ENCODE measurements at regions not wholly inside any gene's neighbourhood (a gene's known extent, or its start where the extent isn't known, plus 50 kb on each side); places are given as distances from the start of the nearest gene placed in this dataset.

GRCh38 chr7:10469476-10469875 lies 504.2 kb upstream of the PHF14 start:
- TF ChIP-seq EZH2 (optimal IDR thresholded peaks at IDR 0.05; ENCODE audit: low read depth, low read length) (no peak), EZH2phosphoT487 (IDR thresholded peaks at IDR 0.05; ENCODE audit: low read length) (no peak), CTCF (IDR thresholded peaks at IDR 0.05; ENCODE audit: low read length) (no peak)
- no peak overlapping the region for H3K27ac ChIP-seq (ENCODE audit: low read length)

GRCh38 chr7:10471280-10472058 lies 502.2 kb upstream of the PHF14 start:
- TF ChIP-seq EZH2 (optimal IDR thresholded peaks at IDR 0.05; ENCODE audit: low read depth, low read length): no peak
- TF ChIP-seq EZH2phosphoT487 (IDR thresholded peaks at IDR 0.05; ENCODE audit: low read length): no peak
- no peak for TF ChIP-seq CTCF (IDR thresholded peaks at IDR 0.05; ENCODE audit: low read length)
- Histone ChIP-seq H3F3A (ENCODE audit: insufficient read depth, low read length) (no peaks in the 10 kb centered on the region), H3K27me3 (replicated peaks; ENCODE audit: insufficient read depth, low read length) (no peaks in the 10 kb centered on the region), H2AFZ (ENCODE audit: low read length) (no peak overlapping the region), H3K9me3 (replicated peaks; ENCODE audit: insufficient read depth, low read length) (no peaks in the 10 kb centered on the region), H3K36me3 (replicated peaks; ENCODE audit: insufficient read depth, low read length) (no peaks in the 10 kb centered on the region), H3K4me2 (ENCODE audit: low read depth, low read length) (no peak overlapping the region), H3K4me3 (ENCODE audit: low read length) (no peak overlapping the region), H3K27ac (ENCODE audit: low read length) (no peak overlapping the region), H3K9ac (ENCODE audit: low read length) (no peak overlapping the region), H3K4me1 (ENCODE audit: low read length) (no peaks in the 10 kb centered on the region), H4K20me1 (ENCODE audit: insufficient read depth, low read length) (no peaks in the 10 kb centered on the region), H3K9me2 (replicated peaks; ENCODE audit: insufficient read depth, low read length) (no peaks in the 10 kb centered on the region), H3K79me2 (ENCODE audit: low read length) (no peaks in the 10 kb centered on the region)
- DNase-seq: no peak

More at GRCh38 chr7:10469476-10469875, 504.2 kb upstream of the PHF14 start:
- Histone ChIP-seq H3K4me3 (ENCODE audit: low read length) (no peak overlapping the region), H3K4me1 (ENCODE audit: low read length) (no peaks in the 10 kb centered on the region), H3K9ac (ENCODE audit: low read length) (no peak overlapping the region), H3K9me3 (replicated peaks; ENCODE audit: insufficient read depth, low read length) (no peaks in the 10 kb centered on the region), H3K79me2 (ENCODE audit: low read length) (no peaks in the 10 kb centered on the region), H3K36me3 (replicated peaks; ENCODE audit: insufficient read depth, low read length) (no peaks in the 10 kb centered on the region), H3K4me2 (ENCODE audit: low read depth, low read length) (no peak overlapping the region), H3F3A (ENCODE audit: insufficient read depth, low read length) (no peaks in the 10 kb centered on the region), H4K20me1 (ENCODE audit: insufficient read depth, low read length) (no peaks in the 10 kb centered on the region), H2AFZ (ENCODE audit: low read length) (no peak overlapping the region), H3K9me2 (replicated peaks; ENCODE audit: insufficient read depth, low read length) (no peaks in the 10 kb centered on the region), H3K27me3 (replicated peaks; ENCODE audit: insufficient read depth, low read length) (no peaks in the 10 kb centered on the region)
- no peak for DNase-seq

- no peaks in the 10 kb centered on the region for H3K79me2 ChIP-seq (ENCODE audit: low read length)
- H3K9me2 ChIP-seq (replicated peaks; ENCODE audit: insufficient read depth, low read length): no peaks in the 10 kb centered on the region
- no peaks in the 10 kb centered on the region for H3K4me1 ChIP-seq (ENCODE audit: low read length)
- H3K4me3 ChIP-seq (ENCODE audit: low read length): no peak overlapping the region
- H3K4me2 ChIP-seq (ENCODE audit: low read depth, low read length): no peak overlapping the region
- TF ChIP-seq EZH2phosphoT487 (IDR thresholded peaks at IDR 0.05; ENCODE audit: low read length): no peak
- no peak for TF ChIP-seq EZH2 (optimal IDR thresholded peaks at IDR 0.05; ENCODE audit: low read depth, low read length)
- TF ChIP-seq CTCF (IDR thresholded peaks at IDR 0.05; ENCODE audit: low read length): no peak
- no peaks in the 10 kb centered on the region for H3F3A ChIP-seq (ENCODE audit: insufficient read depth, low read length)
- H4K20me1 ChIP-seq (ENCODE audit: insufficient read depth, low read length): no peaks in the 10 kb centered on the region
- H3K9ac ChIP-seq (ENCODE audit: low read length): no peak overlapping the region
- H3K27me3 ChIP-seq (replicated peaks; ENCODE audit: insufficient read depth, low read length): no peaks in the 10 kb centered on the region
- no peak overlapping the region for H3K27ac ChIP-seq (ENCODE audit: low read length)
- H2AFZ ChIP-seq (ENCODE audit: low read length): no peak overlapping the region
- no peaks in the 10 kb centered on the region for H3K9me3 ChIP-seq (replicated peaks; ENCODE audit: insufficient read depth, low read length)
- H3K36me3 ChIP-seq (replicated peaks; ENCODE audit: insufficient read depth, low read length): no peaks in the 10 kb centered on the region
- no peak for DNase-seq
These were observed 501.6 kb upstream of the PHF14 start for GRCh38 chr7:10472115-10472514.

Measured in MM.1S (cell line).